ENCODE measurements at regions not wholly inside any gene's neighbourhood (a gene's known extent, or its start where the extent isn't known, plus 50 kb on each side); places are given as distances from the start of the nearest gene placed in this dataset.
"Not testable (repeated sequence)": the region's sequence is repeated elsewhere in the genome, so short reads cannot be mapped to it uniquely, and the experiment has no call there.

DNA sequence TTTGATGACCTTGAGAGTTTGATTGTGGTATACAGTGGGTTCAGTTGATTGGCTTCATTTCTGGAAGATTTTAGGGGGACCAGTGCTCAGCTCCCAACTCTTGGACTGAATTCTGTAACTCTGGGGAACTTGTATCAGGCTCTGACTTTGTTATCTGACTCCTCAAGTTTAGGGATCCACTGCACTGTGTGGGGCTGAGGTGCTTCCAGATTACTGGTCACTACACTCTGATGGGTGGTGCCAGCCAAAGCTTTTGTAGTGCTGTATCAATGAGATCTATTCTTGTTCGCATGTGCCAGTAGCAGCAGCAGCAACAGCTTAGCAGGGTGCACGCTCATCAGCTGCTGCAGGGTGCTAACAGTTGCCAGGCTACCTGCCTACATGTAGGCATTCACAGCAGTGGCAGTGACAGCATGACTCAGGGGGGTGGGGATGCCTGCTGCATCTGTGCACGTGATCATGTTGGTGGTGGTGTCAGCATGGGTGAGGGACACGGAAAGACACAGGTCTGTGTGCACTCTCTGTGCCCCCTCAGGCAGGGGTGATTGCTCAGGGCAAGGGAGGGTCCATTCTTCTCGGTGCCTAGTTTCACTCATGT, 438.8 kb upstream of the SEMA6A start:
- intact Hi-C loops (cut with micrococcal nuclease), result no loop called here

DNA sequence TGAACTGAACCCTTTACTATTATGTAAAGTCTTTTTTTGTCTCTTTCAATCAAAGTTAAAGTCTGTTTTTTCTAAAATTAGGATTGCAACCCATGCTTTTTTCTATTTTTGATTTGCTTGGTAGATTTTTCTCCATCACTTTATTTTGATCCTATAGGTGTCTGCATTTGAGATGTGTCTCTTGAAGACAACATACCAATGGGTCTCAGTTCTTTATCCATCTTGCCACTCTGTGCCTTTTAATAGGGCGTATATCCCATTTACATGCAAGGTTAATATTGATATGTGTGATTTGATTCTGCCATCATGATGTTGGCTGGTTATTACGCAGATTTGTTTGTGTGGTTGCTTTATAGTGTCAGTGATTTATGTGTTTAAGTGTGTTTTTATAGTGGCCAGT, 436.0 kb upstream of the SEMA6A start:
- intact Hi-C loops (cut with micrococcal nuclease), result no loop called here

DNA sequence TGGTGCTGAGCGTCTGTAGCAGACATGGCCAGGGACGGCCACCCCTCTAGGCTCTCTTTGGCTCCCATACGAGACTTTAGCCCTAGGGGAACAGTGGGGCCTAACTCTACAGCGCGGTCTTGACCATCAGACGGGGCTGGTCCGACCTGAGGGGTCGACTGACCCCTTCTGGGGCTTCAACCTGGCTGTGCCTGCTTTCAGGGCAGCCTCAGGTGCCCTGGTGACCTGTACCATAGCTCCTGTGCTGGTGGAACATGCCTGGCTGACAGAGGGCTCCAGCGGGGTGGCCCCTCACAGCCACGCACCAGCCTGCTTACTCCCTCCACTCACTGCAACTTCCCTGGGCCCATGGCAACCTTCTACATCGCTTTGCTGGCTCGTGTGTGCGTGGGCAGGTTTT, 423.4 kb upstream of the SEMA6A start:
- intact Hi-C loops (cut with micrococcal nuclease), result no loop called here

DNA sequence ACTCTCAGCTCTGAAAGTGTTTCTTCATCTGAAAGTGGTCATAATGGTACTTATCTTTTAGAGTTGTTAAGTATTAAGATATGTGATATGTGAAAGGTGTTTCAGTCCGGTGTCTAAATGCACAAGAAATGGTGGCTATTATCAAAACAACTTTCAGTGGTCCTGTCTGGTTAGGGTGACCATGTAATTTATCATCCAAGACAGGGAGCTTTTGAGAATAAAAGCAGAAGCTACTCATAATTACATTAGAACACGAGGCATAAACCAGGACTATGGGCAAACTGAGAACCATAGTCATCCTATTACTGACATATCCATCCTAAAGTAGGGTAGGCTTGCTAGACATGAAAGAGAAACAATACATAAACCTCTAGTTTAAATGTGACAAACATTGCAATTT, 418.1 kb upstream of the SEMA6A start:
- intact Hi-C loops (cut with micrococcal nuclease), result no loop called here

DNA sequence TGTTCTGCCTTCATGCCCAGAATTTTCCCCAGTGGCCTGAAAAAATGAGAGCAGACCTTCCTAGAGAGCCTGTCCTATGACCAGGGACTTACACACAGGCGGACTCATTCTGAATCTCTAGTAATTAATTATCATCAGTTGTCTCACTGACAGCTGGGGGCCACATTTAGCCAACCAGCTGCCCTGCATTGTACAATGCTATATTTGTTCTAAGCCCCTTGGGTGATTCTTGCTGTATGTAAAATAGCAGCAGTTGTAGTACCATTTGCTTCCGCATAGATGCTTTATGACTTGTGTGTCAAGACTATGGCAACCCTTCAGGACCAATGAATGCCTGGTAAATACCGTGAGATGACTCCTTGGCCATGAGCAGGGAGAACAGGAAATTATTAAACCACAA, 415.4 kb upstream of the SEMA6A start:
- intact Hi-C loops (cut with micrococcal nuclease), result no loop called here

DNA sequence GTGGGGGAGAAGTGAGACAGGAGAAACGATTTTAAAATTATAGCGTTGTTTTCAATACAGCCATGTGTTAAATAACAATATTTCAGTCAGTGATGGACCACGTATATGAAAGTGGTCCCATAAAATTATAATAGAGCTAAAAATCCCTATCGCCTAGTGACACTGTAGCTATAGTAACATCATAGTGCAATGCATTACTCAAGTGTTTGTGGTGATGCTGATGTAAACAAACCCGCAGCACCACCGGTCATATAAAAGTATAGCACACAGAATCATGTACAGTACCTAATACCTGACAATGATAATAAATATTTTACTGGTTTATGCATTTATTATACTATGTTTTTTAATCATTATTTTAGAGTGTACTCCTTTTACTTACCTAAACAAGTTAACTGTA, 407.4 kb upstream of the SEMA6A start:
- intact Hi-C loops (cut with micrococcal nuclease), result no loop called here

DNA sequence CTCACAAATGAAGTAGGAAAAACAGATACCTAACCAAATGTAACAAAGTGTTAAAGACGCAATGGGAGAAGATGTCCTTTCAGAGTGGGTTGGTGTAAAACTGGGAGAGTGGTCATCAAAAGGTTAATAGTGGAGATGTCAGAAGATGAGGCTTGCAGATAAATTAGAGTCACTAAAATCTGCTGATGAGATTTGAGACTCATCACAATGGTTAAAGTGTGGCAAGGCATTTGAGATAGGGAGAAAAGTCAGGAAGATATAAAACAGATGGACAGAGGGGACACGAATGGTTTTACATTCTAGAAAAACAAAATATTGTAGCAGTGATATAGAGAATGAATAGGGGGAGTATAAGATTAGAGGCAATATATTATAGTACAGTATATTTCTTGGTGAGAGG, 406.0 kb upstream of the SEMA6A start:
- intact Hi-C loops (cut with micrococcal nuclease), result no loop called here

DNA sequence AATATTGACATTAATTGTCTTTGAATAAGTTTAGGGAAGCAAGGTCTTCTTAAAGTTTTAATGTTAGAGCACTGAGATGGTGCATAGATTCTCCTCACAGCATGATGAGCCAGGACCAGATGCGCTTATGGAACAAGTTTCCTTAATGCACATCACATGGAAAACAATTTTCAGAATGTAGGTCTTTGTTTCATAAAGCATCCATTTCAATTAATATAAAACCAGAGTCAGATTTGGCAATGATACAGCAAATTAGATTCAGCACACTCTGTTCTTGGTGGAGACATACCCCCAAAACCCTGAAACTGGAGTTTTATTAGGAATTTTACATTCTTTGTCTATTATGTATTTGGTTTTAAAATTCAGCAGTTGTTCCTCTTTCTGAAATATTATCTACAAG, 402.1 kb upstream of the SEMA6A start:
- intact Hi-C loops (cut with micrococcal nuclease), result no loop called here

DNA sequence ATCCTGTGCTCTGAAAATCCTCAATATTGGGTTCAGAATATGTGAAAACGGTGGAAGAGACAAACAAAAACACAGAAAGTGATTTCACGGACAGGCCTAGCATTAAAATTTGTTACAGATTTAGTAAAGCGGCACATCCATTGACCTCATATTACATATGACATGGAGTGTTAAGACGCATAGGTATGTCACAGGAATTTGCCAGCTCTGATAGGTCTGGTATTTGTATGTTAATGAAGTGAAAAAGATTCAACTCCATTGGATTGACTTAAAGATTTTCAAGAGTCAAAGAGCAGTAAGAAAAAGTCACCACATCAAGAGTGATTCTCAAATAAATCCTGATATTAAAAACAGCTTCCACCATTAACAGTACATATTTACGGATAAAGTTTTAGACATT, 396.5 kb upstream of the SEMA6A start:
- intact Hi-C loops (cut with micrococcal nuclease), result no loop called here

DNA sequence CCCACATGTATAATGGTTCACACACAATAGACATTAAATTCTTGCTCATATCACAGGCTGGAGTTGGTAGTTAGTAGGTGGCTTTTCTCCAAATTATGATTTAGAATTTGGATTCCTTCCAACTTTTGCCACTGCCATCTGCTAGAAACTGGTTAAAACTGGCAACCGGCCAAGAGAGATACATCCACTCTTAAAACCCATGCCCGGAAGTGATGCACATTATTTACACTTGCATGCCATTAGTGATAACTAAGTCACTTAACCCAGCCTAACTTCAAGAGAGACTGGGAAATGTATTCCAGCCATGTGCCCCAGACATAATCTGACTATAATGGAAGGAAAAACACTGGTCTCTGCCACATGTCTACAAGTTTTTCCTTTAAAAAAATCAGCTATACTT, 395.7 kb upstream of the SEMA6A start:
- intact Hi-C loops (cut with micrococcal nuclease), result no loop called here

DNA sequence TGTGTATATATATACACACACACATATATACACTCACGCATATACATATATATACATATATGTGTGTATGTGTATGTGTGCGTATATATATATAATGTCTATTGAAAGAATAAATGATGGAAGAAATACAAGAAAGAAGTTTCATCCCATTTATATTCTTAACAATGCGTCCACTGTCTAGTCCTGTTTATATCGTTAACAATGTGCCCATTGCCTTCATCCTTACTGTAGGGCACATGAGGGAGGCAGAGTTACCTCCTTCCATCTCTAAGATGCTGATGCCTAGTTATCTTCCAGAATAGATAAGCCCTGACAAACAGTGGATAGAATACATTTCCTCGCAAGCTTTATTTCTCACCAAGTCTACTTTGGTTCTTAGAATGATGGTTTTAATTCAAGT, 389.8 kb upstream of the SEMA6A start:
- intact Hi-C loops (cut with micrococcal nuclease), result no loop called here

DNA sequence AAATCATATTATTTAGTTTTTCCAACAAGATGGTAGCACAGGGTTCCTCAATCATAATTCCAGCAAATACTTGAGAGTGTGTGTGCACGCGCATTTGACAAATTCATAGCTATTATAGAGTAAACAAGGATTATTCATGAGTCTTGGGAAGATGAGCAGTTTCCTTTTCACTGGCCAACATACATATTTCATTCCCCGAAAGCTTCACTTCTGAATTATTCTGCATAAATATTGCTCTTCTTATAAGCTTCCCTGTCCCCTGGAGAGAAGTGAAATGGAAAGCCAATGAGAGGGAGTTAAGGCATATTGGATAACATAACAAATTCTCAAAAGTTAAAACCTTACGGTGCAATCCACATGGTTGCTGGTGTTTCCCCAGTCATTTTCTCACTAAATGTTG, 386.4 kb upstream of the SEMA6A start:
- intact Hi-C loops (cut with micrococcal nuclease), result no loop called here

DNA sequence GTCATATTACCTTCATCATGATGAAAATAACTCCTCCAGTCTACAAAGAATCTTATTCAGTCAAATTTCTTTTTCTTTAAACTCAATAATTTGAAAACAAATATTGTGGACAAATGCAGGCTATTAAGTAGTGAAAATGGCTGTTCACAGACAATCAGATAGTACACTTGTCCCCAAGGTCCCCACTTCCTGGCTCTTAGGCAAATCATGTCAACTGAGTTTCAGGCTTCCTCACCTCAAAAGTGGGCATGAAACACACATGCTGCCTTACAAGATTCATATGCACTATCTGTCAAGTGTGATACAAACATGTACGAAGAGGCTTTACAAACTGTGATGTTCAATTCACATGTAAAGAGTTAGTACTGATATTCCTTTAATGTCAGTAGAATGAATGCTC, 385.2 kb upstream of the SEMA6A start:
- intact Hi-C loops (cut with micrococcal nuclease), result no loop called here

DNA sequence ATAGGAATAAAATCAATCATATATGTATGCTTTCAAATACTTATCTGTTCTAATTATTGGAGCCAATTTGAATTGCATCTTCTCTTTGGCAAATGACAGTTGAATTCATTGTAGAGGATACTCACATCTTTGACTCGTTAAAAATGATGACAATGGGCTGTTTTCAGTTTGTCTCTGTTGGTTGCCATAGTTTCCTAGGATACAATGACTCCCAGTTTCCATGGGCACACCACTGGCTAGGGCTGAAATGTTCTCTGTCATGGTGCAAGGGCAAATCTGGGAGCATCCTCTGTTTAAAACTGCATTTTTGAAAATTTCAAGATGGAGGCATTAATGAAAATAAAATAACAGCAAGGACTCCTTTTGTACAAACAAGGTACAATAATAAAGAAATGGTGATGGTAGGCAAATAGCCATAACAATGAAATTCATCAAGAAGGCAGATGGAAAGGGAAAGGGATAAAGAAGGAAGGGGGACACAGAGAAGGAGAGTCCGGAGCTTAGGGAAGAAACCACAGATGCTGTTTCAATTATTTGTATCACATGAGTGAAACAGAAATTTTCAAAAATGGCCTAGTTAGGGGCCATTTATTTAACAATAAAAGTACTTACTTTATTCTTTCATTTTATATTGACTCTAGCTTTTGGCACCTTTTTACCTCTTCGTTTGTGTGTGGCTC, 378.8 kb upstream of the SEMA6A start:
- intact Hi-C loops (cut with micrococcal nuclease), result no loop called here

DNA sequence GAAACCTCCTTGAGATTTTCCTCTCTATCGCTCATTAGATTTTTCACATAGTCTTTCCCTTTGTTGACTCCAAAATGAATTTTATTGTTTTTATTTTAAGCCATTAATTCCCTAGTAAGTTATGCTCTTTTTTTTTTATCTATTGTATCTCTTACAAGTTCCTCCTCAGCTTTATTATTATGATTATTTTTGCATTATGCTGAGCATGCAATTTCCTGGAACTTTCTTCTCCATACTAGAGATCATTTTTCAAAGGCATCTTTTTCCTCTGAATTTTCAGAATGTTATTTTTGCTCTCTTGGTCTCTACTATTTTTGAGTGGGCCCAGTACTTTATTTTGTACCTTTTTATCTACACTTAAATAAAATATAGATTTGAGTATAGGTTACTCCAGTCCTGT, 376.6 kb upstream of the SEMA6A start:
- intact Hi-C loops (cut with micrococcal nuclease), result no loop called here

DNA sequence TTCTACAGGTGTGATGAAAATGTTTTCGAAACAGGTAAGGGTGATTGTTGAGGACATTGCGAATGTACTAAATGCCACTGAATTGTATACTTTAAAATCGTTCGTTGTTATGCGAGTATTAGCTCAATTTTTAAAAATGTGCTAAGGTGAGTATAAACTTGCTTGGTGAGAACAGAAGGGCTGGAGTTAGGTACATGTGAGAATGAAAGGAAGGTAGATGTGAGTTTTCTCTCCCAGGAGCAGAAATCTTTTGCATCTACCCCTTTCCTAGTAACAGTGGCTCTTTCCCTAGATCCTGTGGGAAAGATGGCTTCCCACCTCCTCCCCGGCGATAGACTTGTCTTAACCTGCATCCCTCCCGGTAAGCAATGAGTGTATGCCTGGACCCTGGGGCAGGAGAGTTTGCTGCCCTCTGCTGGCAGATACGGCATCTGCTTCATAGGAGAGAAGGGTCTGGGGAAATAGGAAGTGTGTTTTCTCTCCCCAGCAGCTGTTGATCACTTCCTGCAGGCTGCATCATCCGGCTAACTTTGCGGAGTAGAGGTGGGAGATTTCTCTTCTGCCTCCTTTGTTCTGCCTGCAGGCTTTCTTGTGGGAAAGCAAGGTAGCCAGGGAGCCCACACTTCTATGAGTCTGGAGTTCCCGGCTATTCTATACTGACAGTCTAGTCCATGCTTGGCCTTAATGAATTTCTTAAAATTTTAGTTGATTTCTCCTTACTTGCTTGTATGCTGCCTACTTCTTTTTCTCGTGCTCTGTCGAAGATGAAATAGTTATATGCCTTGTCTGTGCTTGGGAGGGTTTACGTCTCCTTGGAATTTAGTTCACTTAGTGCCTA, 373.3 kb upstream of the SEMA6A start:
- intact Hi-C loops (cut with micrococcal nuclease), result loop anchor here (1.0 kb wide), 2 partner anchors 372 to 810 kb away; no protein-coding TSS in a partner anchor

DNA sequence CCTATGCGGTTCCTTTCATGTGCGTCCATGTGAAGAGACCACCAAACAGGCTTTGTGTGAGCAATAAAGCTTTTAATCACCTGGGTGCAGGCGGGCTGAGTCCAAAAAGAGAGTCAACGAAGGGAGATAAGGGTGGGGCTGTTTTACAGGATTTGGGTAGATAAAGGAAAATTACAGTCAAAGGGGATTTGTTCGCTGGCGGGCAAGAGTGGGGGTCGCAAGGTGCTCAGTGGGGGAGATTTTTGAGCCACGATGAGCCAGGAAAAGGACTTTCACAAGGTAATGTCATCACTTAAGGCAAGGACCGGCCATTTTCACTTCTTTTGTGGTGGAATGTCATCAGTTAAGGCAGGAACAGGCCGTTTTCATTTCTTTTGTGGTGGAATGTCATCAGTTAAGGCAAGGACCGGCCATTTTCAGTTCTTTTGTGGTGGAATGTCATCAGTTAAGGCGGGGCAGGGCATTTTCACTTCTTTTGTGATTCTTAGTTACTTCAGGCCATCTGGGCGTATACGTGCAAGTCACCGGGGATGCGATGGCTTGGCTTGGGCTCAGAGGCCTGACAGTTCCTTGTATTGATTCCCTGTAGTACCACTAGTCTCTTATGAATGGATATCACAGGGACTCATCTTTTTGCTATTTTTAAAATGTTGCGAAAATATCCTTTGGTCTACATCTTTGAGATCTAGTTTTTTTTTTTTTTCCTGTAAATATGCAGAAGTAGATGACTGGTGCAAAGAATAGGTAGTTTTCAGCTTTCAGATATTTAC, 371.2 kb upstream of the SEMA6A start:
- intact Hi-C loops (cut with micrococcal nuclease), result not testable (repeated sequence)

DNA sequence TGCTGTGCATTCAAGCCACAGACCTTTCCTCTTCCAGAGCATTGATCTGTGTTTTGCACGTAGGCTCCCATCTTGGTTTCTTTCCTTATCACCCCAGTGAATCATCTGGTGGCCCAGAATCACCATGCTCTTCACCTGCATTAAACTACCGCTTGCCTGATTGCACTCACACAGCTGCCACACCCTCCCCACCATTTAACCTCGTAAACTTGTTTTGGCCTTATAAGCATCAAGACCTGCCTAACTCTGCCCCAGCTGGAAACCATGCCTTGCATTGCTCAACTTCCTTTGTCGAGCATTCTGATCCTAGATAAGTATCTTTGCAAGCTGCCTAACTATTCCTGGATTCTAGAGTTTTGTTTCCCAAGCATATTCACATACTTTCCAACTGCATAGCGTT, 369.6 kb upstream of the SEMA6A start:
- intact Hi-C loops (cut with micrococcal nuclease), result no loop called here

DNA sequence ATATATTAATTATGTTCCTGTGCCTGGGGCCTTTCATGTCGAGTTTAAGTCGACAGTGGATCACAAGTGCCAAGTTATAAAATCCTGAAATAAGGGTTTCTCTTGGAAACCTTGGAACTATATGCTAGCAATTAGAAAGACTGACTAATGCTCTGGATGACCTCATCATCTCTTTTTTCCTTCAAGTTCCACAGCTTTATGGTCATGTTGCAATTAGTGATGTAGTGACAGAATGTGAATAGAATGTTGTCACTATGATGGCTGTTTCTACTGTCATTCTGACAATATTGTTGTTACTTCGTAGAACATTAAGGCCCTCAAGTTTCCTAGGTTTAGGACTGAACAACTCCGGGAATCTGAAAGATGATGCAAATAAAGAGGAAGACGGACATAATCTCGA, 368.0 kb upstream of the SEMA6A start:
- intact Hi-C loops (cut with micrococcal nuclease), result no loop called here

DNA sequence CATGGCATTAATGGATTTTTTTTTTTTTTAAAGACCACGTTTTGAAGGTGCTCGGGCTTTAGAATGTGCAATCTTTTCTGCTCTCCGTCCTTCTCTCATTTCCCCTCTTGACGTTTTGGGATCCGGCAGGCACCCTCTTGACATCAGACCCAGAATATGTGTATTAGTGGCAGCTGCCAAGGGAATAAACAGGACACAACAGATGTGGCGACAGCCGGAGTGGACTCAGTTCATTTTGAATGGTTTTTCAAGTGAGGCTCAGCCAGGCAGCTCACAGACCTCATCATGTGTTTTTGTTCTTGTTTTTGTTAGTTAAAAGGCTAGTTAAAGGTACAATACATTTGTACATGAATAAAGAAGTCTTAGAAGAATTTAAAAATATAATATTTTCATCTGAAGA, 365.0 kb upstream of the SEMA6A start:
- intact Hi-C loops (cut with micrococcal nuclease), result no loop called here

DNA sequence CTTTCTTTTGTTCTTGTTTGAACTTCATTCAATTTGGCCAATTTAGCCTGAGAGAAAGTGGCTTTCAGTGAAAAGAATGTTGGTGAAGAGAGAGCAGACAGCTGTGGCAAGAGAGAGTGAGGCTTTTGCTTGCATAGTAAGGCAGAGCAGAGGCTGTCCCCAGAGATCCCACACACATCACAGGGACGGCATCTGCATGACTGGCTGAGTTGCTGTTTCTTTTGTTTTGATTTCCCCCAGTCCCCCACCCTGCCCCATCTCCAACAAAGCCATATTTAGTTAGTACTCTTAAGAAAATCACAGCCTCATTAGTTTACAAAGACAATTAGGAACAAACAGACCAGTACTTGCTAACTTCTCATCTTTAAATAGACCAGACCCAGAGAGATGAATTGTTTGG, 363.9 kb upstream of the SEMA6A start:
- intact Hi-C loops (cut with micrococcal nuclease), result no loop called here
